ELR (cell line): ENCODE measurements at regions not wholly inside any gene's neighbourhood (a gene's known extent, or its start where the extent isn't known, plus 50 kb on each side); places are given as distances from the start of the nearest gene placed in this dataset.
A peak's percentile ranks its signal among the peaks of the same experiment; 100 is the strongest.
"Not testable (repeated sequence)": the region's sequence is repeated elsewhere in the genome, so short reads cannot be mapped to it uniquely, and the experiment has no call there.

ENCODE experiments used
- DNase-seq: peaks from one replicate; pipeline ENCODE4 v3.0.0-alpha.2; 2015; ENCODE audit warnings: low read depth

DNA sequence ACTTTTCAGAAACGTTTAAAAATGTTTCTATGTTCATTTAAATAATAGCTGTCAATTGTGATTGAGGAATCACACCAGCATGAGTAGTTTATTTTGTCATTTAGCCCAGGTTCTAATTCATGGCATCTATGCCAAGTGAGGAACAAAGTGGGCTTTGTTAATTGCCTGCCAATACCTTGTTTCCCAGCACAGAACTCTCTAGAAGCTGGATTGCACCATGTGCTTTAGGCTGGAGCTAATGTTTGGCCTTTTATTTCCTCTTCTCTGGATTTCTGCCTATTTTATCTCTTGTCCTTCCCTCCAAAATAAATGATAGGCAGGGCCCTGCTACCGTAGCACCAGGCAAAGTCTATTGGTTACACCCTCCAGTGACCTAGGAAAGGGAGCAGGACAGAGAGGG is 109.9 kb upstream of the ITGB1 start:
- DNase-seq: no peak

DNA sequence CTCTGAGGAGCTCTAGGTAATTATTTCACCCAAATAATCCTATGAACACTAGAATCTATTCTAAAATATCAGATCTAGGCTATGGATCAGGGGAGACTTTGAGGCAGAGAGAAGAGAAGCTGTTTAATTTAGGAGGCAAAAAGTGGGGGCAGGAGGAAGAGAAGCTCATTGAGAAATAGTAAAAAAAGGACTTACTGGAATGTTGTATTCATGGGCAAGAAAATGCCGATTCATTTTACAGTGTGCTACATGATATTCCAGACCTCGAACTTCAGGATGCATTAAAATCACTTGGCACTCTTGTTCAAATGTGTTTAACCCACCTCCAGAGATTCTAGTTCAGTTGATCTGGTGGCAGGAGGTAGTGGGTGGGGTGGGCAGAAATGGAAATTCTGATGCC is 109.5 kb upstream of the ITGB1 start:
- no peak for DNase-seq

DNA sequence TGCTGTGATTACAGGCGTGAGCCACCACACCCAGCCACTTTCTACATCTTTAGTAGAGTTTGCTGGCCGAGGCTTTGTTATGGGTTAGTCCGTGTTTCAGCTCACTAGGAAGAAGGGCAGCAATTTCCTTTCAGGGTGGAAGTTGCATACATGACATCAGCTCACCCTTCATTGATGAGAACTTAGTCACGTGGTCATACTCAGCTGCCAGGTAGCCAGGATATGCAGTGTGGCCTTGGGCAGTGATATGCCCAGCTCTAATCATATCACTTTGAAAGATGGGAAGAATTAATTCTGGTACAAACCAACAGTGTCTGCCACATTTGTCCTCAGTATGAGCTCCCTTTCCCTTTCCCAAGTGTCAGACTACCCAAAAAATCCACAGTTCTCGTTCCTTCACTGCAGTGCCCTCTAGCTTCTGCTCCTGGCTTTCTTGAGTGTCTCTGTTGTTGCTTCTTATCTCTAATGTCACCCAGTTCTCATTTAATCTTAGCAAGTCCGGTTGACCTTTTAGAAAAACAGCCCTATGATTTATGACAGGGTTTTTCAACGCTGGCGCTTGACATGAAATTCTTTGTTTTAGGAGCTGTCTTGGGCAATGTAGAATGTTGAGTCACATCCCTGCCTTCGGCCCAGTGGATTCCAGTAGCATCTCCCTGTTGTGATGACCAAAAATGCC is 108.7 kb upstream of the ITGB1 start:
- peak; percentile 76 for DNase-seq

DNA sequence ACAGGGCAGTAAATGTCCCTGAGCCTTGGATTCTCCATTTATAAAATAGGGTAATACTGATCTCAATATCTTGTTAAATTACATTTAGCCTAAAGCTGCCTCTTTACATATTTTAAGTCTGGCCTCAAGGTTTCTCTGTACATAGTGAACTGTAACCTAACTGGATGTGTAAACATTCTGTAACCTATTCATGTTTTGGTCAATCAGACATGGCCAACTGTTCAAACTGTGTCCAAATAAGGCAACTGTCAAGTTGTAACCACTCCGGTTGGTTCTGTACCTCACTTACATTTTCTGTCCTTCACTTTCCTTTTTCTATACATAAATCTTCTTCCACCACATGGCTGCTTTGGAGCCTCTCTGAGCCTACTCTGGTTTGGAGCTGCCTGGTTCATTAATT is 107.1 kb upstream of the ITGB1 start:
- DNase-seq: no peak

DNA sequence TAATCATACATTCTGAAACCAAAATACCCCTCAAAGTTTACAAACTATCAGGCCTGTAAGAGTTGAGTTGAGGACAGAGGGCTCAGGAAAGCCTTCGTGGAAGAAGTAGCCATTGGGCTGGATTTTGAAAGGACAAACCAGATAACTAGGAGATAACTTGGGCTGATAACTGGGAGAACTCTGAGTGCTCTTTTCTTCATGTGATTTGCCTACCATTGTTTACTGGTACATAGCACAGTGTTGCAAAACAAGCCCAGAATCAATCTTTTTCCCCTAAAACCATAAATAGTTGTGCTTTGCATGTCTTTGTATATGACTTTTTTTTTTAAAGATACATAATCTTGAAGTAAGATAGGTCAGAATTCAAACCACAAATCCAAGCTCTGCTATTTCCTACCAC is 106.7 kb upstream of the ITGB1 start:
- no peak for DNase-seq

DNA sequence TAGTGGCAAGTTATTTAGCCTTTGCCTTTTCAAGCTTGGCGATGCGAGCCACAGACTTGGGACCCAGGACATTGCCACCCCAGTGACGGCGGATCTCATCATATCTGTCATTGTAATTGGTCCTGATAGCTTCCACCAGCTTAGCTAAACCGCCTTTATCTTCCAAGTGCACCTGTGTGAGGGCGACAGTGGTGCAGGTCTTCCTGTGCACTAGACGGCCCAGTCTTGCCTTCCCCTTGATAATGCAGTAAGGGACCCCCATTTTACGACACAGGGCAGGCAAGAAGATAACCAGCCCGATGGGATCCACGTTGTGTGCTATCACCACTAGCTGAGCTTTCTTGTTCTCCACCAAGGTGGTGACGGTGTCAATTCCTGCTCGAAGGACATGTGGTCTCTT is 99.6 kb upstream of the ITGB1 start:
- no peak for DNase-seq

DNA sequence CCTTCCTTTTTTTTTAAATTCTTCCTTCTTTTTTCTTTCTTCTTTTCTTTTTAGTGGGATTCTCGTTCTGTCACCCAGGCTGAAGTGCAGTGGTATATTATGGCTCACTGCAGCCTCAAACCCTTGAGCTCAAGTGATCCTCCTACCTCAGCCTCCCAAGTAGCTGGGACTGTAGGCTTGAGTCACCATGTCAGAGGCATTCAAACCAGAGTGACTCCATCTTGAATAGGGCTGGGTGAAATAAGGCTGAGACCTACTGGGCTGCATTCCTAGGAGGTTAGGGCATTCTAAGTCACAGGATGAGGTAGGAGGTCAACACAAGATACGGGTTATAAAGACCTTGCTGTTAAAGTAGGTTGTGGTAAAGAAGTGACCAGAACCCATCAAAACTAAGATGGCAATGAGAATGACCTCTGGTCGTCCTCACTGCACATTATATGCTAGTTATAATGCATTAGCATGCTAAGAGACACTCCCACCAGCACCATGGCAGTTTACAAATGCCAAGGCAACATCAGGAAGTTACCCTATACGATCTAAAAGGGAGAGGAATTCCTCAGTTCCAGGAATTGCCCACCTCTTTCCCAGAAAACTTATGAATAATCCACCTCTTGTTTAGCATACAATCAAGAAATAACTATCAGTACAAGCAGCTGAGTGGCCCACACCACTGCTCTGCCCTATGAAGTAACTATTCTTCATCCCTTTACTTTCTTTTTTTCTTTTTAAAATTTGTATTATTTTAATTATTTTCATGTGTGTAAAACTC is 99.0 kb upstream of the ITGB1 start:
- peak; percentile 14 for DNase-seq

DNA sequence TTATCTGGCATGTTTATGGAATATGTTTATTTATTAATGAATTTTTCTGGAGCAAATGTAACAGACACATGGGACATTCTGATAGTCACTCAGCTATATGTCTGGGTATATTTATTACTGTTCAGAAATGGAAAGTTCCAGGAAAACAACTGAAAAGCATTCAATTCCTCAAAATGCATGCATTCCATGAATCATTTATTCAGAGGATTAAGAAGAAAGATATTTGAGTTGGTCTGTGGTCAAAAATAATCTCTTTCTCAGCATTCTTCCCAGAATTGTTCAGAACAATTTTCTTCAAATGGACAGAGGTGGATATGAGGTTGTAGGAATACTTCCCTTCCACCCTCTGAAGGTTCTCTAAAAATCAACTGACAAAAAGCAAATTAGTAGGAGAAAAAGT is 97.6 kb upstream of the ITGB1 start:
- DNase-seq: peak; percentile 41

DNA sequence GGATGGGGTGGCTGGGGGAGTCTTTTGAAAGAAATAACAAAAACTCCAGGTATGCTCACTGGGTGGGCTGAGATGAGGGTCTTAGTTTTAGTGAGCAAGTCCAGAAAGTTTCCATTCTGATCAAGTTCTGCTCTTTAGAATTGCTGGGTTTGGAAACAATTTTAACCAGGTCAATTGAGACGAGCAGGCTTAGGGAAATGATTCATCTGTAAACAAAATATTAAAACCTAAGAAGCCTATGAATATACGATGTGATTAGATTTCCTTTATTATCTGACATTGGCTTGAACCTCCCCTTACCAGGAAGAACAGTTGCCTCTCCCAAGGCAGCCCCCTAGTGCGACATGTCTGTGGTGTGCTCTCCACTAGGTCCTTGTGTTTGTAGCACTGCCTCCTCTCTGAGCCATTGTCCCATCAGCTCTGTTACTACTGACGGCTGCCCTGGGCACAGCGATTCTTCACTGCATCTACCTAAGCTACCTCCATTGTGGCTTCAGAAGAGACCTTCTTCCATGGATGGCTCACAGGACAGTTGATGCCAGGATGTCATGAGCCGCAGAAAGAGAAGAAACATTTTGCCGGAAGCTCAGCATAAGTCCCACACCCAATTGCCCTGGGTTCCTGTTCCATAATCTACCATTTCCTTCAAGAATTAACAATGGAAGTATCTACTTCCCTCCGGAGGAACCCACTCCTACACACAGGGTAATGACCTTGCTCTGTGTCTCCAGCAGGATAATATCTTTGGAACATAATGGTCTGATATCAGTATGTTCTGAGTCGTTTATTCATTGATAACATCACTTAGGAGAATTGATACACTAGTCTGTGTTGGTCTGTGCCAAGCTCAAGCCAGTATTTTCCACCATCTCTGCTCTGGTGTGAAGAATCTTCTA is 95.1 kb upstream of the ITGB1 start:
- DNase-seq: peak; percentile 21

DNA sequence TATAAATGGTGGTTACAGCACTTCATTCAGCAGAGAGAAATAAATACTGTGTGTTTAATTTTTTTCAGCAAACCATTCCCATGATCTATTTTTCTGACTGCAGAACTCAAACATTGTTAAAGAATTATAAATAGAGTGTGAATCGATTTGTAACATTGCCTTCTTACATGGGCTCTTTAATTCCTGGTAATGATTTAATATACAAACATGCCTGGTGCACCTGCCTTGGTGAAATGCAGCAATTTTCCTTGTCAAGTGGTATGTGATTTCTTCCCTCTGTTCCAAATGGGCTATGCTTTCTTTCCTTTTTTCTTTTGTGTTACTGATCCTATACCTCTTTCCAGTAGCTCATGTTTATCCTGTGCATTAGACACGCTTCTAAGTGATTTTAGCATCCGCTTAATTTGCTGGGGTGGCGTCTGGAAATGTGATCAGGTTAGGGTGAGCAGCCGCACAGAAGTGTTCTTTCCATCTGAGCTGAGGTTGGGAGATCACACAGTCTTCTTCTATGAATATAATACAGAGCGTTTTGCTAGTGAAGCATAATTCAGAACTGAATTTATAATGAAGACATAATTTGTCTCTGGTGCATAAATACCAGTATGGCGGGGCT is 94.3 kb upstream of the ITGB1 start:
- no peak for DNase-seq

DNA sequence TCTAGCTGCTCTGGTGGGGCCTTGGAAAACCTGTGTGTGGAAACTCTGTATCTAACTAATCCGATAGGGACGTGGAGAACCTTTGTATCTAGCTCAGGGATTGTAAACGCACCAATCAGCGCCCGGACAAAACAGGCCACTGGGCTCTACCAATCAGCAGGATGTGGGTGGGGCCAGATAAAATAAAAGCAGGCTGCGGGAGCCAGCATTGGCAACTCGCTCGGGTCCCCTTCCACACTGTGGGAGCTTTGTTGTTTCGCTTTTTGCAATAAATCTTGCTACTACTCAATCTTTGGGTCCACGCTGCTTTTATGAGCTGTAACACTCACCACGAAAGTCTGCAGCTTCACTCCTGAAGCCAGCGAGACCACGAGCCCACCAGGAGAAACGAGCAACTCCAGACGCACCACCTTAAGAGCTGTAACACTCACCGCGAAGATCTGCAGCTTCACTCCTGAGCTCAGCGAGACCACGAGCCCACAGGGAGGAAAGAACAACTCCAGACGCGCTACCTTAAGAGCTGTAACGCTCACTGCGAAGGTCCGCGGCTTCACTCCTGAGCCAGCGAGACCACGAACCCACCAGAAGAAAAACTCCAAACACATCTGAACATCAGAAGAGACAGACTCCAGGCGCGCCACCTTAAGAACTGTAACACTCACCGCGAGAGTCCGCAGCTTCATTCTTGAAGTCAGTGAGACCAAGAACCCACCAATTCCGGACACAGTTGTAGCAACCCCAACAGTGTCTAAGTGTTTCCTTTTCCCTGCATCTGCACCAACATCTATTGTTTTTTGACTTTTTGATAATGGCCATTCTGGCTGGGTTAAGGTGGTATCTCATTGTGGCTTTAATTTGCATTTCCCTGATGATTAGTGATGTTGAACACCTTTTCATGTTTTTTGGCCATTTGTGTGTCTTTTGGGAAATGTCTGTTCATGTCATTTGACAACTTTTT is 92.2 kb upstream of the ITGB1 start:
- not testable (repeated sequence) for DNase-seq

DNA sequence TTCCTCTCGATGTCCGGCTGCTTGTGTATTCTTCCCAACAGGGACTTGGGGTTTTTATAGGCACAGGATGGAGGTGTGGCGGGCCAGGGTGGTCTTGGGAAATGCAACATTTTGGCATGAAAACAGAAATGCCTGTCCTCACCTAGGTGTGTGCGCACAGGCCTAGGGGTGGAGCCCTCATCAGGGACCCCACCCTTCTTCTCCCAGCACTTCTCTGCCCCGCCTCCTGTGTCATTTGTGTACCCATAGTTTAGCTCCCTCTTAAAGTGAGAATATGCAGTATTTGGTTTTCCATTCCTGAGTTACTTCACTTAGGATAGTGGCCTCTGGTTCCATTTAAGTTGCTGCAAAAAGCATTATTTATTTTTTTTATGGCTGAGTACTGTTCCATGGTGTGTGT is 90.2 kb upstream of the ITGB1 start:
- DNase-seq: no peak

DNA sequence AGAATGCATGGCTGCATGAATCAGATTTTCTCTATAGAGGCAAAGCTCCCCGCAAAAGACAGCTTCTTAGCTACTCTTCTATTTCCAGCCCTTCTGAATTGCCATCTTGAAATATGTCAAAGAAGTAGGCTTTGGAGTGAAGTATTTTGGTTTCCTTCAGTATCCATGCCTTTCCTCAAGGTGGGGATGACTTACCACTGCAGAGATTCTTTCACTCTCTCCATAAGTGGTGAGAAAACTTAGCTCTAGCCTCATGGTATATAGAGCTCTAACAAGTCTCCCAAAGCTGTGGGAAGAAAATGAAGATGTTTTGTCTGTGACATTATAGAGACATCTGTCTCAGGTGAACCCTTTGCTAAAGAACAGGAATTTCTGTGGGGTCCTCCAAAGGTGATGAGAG is 89.6 kb upstream of the ITGB1 start:
- DNase-seq: no peak

DNA sequence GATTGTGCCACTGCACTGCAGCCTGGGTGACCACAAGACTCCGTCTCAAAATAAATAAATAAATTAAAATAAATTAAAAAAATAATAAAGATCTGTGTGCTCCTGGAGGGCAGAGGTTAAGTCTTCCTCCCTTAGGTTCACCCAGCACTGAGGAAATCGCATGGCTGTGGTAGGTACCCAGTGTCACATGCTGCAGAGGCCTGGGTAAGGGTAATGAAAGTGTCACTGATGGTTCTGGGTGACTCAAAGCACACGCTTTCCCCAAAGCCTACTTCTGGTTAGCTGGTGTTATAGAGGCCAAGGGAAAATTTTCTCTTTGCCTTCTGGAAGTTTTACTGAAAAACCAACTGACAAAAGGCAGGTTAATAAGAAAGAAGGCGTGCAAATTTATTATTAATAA is 88.8 kb upstream of the ITGB1 start:
- DNase-seq: no peak

DNA sequence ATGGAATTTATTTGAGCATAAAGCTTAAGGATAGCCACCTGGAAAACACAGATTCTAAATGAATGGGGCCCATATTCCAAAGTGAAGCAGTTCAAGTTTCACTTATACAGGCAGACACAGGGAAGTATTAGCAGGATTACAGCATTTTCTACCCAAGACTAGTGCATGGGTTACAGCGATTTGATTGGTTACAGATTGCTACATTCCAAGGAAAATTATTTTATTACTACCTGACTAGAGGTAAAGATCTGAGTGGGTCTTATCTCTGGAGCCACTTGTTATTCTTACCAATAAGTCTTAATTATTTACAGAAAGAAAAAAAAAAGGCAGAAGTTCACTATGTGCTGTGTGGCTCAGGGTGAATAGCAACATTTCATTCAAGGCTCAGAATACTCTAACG is 87.4 kb upstream of the ITGB1 start:
- DNase-seq: no peak

DNA sequence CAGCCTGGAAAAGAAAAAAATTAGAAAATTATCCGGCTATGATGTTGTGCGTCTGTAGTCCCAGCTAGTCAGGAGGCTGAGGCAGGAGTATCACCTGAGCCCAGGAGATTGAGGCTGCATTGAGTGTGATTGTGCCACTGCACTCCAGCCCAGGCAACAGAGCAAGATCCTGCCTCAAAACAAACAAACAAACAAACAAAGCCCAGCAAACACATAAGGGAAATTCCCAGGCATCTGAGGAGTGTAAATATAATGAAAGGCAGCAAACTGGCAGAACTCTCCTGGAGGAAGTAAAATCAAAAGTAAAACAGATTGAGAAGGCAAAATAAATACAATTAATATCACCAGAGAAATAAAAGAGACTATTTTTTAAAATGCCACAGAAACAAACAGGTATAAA is 84.5 kb upstream of the ITGB1 start:
- DNase-seq: no peak

DNA sequence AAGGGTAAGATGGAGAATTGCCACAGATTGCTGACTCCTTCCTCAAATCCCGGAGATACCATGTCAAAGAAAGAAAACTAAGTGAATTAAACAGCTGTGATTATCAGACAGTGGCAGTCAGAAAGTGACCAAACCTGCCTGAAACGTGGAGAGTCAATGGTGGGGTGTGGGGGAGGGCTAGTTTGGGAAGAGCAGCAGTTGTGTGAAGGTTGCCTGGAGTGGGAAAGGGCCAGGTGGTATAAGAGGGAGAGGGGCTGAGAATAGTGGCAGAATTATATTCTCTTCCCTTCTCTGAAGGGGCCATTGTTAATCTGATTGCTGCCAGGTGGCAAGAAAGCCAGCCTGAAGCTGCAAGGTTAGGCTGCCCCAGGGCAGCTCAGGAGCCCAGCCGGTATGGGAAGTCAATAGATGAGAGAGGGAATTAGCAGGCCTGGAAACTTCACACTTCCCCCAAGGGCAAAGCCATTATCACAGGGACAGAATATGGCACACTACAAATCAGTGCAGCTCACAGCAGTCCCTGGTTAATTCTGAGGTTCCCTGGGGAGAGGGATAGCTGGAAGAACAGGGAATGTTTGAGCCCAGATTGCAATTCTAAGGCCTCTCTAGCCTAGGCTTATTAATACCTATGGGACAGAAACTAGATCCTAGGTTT is 83.9 kb upstream of the ITGB1 start:
- no peak for DNase-seq

DNA sequence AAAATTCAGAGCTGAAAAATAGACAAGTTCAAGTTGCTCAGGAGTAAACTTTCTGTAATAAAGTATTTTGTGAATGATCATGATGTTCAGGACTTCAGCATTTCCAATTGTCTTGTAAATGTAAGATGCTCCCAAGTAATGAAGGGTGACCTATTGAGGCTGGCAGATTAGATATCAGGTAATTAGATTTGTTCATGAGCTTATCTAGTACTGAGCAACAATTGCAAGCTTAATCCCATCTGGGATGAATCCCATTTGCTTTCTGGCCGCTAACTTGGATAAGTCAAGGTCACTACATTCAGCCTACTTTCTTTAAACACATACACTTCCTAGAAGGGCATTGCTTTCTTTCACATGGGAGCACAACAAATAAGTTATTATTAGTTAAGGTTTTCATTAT is 82.4 kb upstream of the ITGB1 start:
- DNase-seq: no peak

DNA sequence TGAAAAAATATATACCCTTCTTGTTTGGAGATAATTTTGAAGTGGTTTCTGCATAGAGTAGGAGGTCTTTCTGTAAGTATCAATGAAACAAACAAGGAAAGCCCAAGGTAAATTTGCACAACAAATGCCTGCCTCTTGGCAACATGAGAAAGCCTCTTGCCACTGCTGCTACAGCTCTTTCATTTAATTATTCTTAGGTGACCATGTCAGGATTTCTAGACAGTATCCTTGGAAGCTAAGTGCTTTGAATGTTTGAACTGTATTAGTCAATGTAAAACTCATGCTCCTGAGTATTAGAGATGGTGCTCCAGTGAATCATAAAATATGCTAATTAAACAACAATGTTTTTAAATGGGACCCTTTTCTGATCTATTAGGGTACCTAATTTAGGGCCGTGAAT is 81.2 kb upstream of the ITGB1 start:
- DNase-seq: no peak

DNA sequence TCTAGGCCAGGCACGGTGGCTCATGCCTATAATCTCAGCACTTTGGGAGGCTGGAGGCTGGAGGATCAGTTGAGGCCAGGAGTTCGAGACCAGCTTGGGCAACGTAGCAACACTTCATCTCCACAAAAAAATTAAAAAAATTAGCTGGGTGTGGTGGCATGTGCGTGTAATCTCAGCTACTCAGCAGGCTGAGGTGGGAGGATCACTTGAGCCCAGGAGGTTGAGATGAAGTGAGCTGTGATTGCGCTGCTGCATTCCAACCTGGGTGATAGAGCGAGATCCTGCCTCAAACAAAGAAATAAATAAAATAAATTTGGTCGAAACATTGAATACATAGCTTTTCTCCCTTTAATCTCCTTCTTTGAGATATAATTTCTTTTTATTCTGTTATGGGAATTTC is 80.6 kb upstream of the ITGB1 start:
- no peak for DNase-seq

DNA sequence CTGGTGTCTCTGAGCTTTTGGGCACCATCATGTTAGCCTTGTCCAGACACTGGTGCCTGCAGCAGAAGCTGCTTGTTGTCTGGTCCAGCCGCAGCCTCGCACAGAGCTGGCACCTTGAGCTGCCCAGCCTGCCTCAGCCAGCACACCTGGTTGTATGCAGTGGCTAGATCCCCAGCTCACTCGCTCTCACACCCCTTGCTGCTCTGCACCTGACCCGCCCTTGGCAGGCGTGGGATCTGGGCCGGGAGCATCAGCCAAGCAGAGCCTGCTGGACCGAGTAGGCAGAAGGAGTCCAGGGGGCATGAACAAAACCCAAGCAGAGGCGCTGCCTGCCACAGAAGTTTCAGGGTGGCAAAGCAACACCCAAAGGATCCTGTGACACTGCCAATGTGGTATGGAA is 79.7 kb upstream of the ITGB1 start:
- DNase-seq: no peak
